H1 (cell line): ENCODE measurements at regions not wholly inside any gene's neighbourhood (a gene's known extent, or its start where the extent isn't known, plus 50 kb on each side); places are given as distances from the start of the nearest gene placed in this dataset.

ENCODE experiments used
- CTCF ChIA-PET: fragments of 300-600 bp; sonication (Branson Sonifier 250); formaldehyde crosslinking; loops from one replicate; lab custom pipeline; 2021; ENCODE audit not compliant: partially characterized antibody; lab: Charles Lee
- POLR2A ChIA-PET: fragments of 300-600 bp; sonication (Branson Sonifier 250); formaldehyde crosslinking; loops from one replicate; lab custom pipeline; 2021; ENCODE audit warnings: inconsistent platforms; ENCODE audit not compliant: partially characterized antibody; lab: Charles Lee
- DNase-seq, 2 experiments: peaks; one replicate each; pipeline versions ENCODE4 v3.0.0 to v3.0.0-alpha.2; 2010 to 2022; ENCODE audit warnings: low spot score in 2 of 2, low read depth in 1 of 2, mixed read lengths in 1 of 2
- FAIRE-seq: peaks from 2 replicates; lab custom pipeline; 2011; peaks lifted over from hg19 to GRCh38; lab: Jason Lieb, UNC
- H2AFZ ChIP-seq: 2 replicates; pipeline ENCODE4 v1.8.1; 2012; ENCODE audit warnings: low read length, inconsistent platforms
- H2AK5ac ChIP-seq: 2 replicates; pipeline ENCODE4 v1.6.1; 2013; ENCODE audit warnings: low read depth, low read length
- H2BK120ac ChIP-seq: replicated peaks from 2 replicates; pipeline ENCODE3; 2013; ENCODE audit warnings: low read depth, low read length, inconsistent platforms
- H2BK12ac ChIP-seq: 2 replicates; pipeline ENCODE4 v1.6.1; 2013; ENCODE audit warnings: low read depth, low read length
- H2BK15ac ChIP-seq: 2 replicates; pipeline ENCODE4 v1.6.1; 2013; ENCODE audit warnings: low read length
- H2BK20ac ChIP-seq: 2 replicates; pipeline ENCODE4 v1.6.1; 2013; ENCODE audit warnings: low read length
- H2BK5ac ChIP-seq: 2 replicates; pipeline ENCODE4 v1.6.1; 2013; ENCODE audit warnings: low read depth, low read length
- H3K14ac ChIP-seq: 2 replicates; pipeline ENCODE4 v1.6.1; 2013; ENCODE audit warnings: inconsistent platforms; ENCODE audit not compliant: insufficient read length
- H3K18ac ChIP-seq: 2 replicates; pipeline ENCODE4 v1.6.1; 2013; ENCODE audit warnings: low read length; ENCODE audit errors: extremely low read depth
- H3K23ac ChIP-seq: 2 replicates; pipeline ENCODE4 v1.6.1; 2013; ENCODE audit warnings: inconsistent platforms; ENCODE audit not compliant: insufficient read length
- H3K23me2 ChIP-seq: 2 replicates; pipeline ENCODE4 v1.6.1; 2013; ENCODE audit warnings: low read depth, low read length
- H3K27ac ChIP-seq: 2 replicates; pipeline ENCODE4 v1.6.1; 2011; ENCODE audit warnings: low read depth, low read length, inconsistent platforms
- H3K27me3 ChIP-seq, 4 experiments: replicated peaks in 1 of 4; 1 replicate in 1 of 4; 2 replicates in 3 of 4; pipeline versions ENCODE4 v1.6.1 to v1.8.1; 2011 to 2013; ENCODE audit warnings: low read length in 3 of 4, mild to moderate bottlenecking in 3 of 4, inconsistent platforms in 2 of 4, mixed read lengths in 2 of 4, moderate library complexity in 1 of 4; ENCODE audit not compliant: control insufficient read depth in 3 of 4, insufficient read depth in 3 of 4; ENCODE audit errors: extremely low read depth in 1 of 4
- H3K36me3 ChIP-seq, 4 experiments: 2 replicates each; pipeline versions ENCODE4 v1.6.1 to v1.8.1; 2011 to 2013; ENCODE audit warnings: mild to moderate bottlenecking in 4 of 4, low read length in 3 of 4, moderate library complexity in 2 of 4, control low read depth in 1 of 4, inconsistent platforms in 1 of 4; ENCODE audit not compliant: insufficient read depth in 4 of 4, control insufficient read depth in 2 of 4
- H3K4ac ChIP-seq: replicated peaks from 2 replicates; pipeline ENCODE3; 2013; ENCODE audit warnings: low read length, low read depth, mixed read lengths, inconsistent platforms; ENCODE audit not compliant: insufficient read length
- H3K4me1 ChIP-seq, 4 experiments: replicated peaks in 1 of 4; 1 replicate in 1 of 4; 2 replicates in 3 of 4; pipeline versions ENCODE4 v1.6.1 to v1.8.1; 2011 to 2013; ENCODE audit warnings: low read length in 3 of 4, inconsistent platforms in 2 of 4, mixed read lengths in 1 of 4; ENCODE audit not compliant: insufficient read depth in 4 of 4, control insufficient read depth in 3 of 4
- H3K4me2 ChIP-seq, 2 experiments: 2 replicates each; pipeline versions ENCODE4 v1.6.1 to v1.8.1; 2011 to 2013; ENCODE audit warnings: low read depth in 2 of 2, low read length in 2 of 2, control low read depth in 1 of 2, inconsistent platforms in 1 of 2, mild to moderate bottlenecking in 1 of 2; ENCODE audit not compliant: insufficient read depth in 1 of 2
- H3K4me3 ChIP-seq, 4 experiments: fragments of 200-600, 300-600 bp in 1 of 4; sonication (generic), shearing (Covaris generic), sonication (Bioruptor Twin) in 1 of 4; 2 replicates each; pipeline versions ENCODE4 v1.5.1 to v1.8.1; 2011 to 2016; ENCODE audit warnings: low read length in 4 of 4, low read depth in 3 of 4, control low read depth in 2 of 4, inconsistent platforms in 2 of 4, mild to moderate bottlenecking in 2 of 4, mixed read lengths in 1 of 4, moderate library complexity in 1 of 4; ENCODE audit not compliant: insufficient read depth in 2 of 4; ENCODE audit errors: extremely low read depth in 1 of 4
- H3K56ac ChIP-seq: replicated peaks from 2 replicates; pipeline ENCODE3; 2013; ENCODE audit warnings: low read depth, mild to moderate bottlenecking, mixed read lengths, low read length, inconsistent platforms; ENCODE audit not compliant: insufficient read length
- H3K79me1 ChIP-seq: 2 replicates; pipeline ENCODE4 v1.6.1; 2013; ENCODE audit warnings: low read depth, low read length, control low read depth
- H3K79me2 ChIP-seq, 2 experiments: 2 replicates each; pipeline versions ENCODE4 v1.6.1 to v1.8.1; 2012 to 2013; ENCODE audit warnings: low read length in 2 of 2, mild to moderate bottlenecking in 2 of 2, inconsistent platforms in 1 of 2; ENCODE audit not compliant: insufficient read depth in 2 of 2, control insufficient read depth in 1 of 2
- H3K9ac ChIP-seq, 4 experiments: replicated peaks in 1 of 4; 1 replicate in 1 of 4; 2 replicates in 3 of 4; pipeline versions ENCODE4 v1.6.1 to v1.8.1; 2011 to 2013; ENCODE audit warnings: low read depth in 3 of 4, low read length in 3 of 4, control low read depth in 2 of 4, mild to moderate bottlenecking in 2 of 4, moderate library complexity in 2 of 4, inconsistent platforms in 1 of 4; ENCODE audit errors: extremely low read depth in 1 of 4
- H3K9me3 ChIP-seq, 2 experiments: 2 replicates each; pipeline versions ENCODE4 v1.6.1 to v1.8.1; 2012 to 2013; ENCODE audit warnings: mild to moderate bottlenecking in 2 of 2, moderate library complexity in 2 of 2, control low read depth in 1 of 2, inconsistent platforms in 1 of 2, low read depth in 1 of 2, low read length in 1 of 2, mixed read lengths in 1 of 2; ENCODE audit not compliant: insufficient read depth in 2 of 2
- H4K20me1 ChIP-seq, 2 experiments: replicated peaks in 1 of 2; 2 replicates each; pipeline versions ENCODE3 to v1.8.1; 2011 to 2013; ENCODE audit warnings: inconsistent platforms in 2 of 2, low read length in 2 of 2, mild to moderate bottlenecking in 1 of 2; ENCODE audit not compliant: insufficient read depth in 2 of 2, control insufficient read depth in 1 of 2
- H4K5ac ChIP-seq: 2 replicates; pipeline ENCODE4 v1.6.1; 2013; ENCODE audit warnings: low read length, low read depth, mixed read lengths, inconsistent platforms; ENCODE audit not compliant: insufficient read length
- H4K8ac ChIP-seq: 2 replicates; pipeline ENCODE4 v1.8.0; 2013; ENCODE audit warnings: mild to moderate bottlenecking, moderate library complexity, low read length, inconsistent platforms; ENCODE audit not compliant: insufficient read depth; ENCODE audit errors: extremely low read depth
- H4K91ac ChIP-seq: replicated peaks from 2 replicates; pipeline ENCODE3; 2013; ENCODE audit warnings: low read length, mixed read lengths, inconsistent platforms; ENCODE audit not compliant: insufficient read length
- PHF8 ChIP-seq: fragments of 200-600 bp; sonication (generic); conservative IDR thresholded peaks from 2 replicates; pipeline ENCODE4 v1.7.1; 2012; ENCODE audit warnings: low read depth, mild to moderate bottlenecking, inconsistent platforms, low read length, moderate library complexity
- RFX5 ChIP-seq: IDR thresholded peaks from 2 replicates; pipeline ENCODE4 v1.6.1; 2011; ENCODE audit warnings: low read depth, low read length, improper control_type of control experiment, borderline replicate concordance
- SIX5 ChIP-seq: IDR thresholded peaks from 2 replicates; pipeline ENCODE4 v1.6.1; 2011; ENCODE audit warnings: mild to moderate bottlenecking, low read depth, low read length
- WGBS, 2 experiments: shearing (Covaris generic) in 1 of 2; methylation state at CpG; one replicate each; pipeline versions ENCODE4 v1.1.6 to v1.1.7; 2013 to 2015; ENCODE audit warnings: low lambda C conversion rate in 2 of 2, mixed read lengths in 2 of 2, inconsistent platforms in 1 of 2, low coverage in 1 of 2, missing lambda C conversion rate in 1 of 2; ENCODE audit not compliant: insufficient replicate concordance in 2 of 2, insufficient coverage in 1 of 2, insufficient read length in 1 of 2; ENCODE audit errors: extremely low coverage in 1 of 2, missing lambda C conversion rate in 1 of 2; 5-methylcytosine and 5-hydroxymethylcytosine counted together

GRCh38 chr1:209109001-209109785 is 474.3 kb upstream of the CAMK1G start:
- no peaks in the 10 kb centered on the region for H3K9me3 ChIP-seq
- no peaks in the 10 kb centered on the region for H4K20me1 ChIP-seq
- H3K23me2 ChIP-seq: no peaks in the 10 kb centered on the region
- no peak overlapping the region for H2BK15ac ChIP-seq
- TF ChIP-seq RFX5 (no peak), SIX5 (no peak), PHF8 (no peak)
- H2AK5ac ChIP-seq: no peak overlapping the region
- H2BK20ac ChIP-seq: no peak overlapping the region
- WGBS, 2 experiments: 91% methylated on average over 2 of the region's 2 CpGs; no CpG with 5 or more reads in 1 of the 2 experiments
- no peak overlapping the region for H3K4ac ChIP-seq
- no peak overlapping the region for H4K91ac ChIP-seq
- H3K9ac ChIP-seq: no peak overlapping the region
- FAIRE-seq: no peak
- DNase-seq: no peak
- H2AFZ ChIP-seq: no peak overlapping the region
- H3K27ac ChIP-seq: no peak overlapping the region
- H3K18ac ChIP-seq: no peak overlapping the region
- no peak overlapping the region for H2BK120ac ChIP-seq
- H3K23ac ChIP-seq: no peak overlapping the region
- no peaks in the 10 kb centered on the region for H3K79me2 ChIP-seq
- H2BK5ac ChIP-seq: no peak overlapping the region
- no peak overlapping the region for H3K4me3 ChIP-seq
- H3K79me1 ChIP-seq: no peaks in the 10 kb centered on the region
- H4K5ac ChIP-seq: no peak overlapping the region
- H3K4me1 ChIP-seq: peaks cover 2 to 15% (median 8%) of the 10 kb centered on the region in 4 experiments; a peak in 6 of 7 replicates
- no peak overlapping the region for H2BK12ac ChIP-seq
- no peak overlapping the region for H4K8ac ChIP-seq
- H3K27me3 ChIP-seq: no peaks in the 10 kb centered on the region
- no peaks in the 10 kb centered on the region for H3K36me3 ChIP-seq
- no peak overlapping the region for H3K4me2 ChIP-seq
- CTCF ChIA-PET: interaction anchor here (0.6 kb wide), 1 partner anchor 342 kb away, joined by 3 read pairs; no protein-coding TSS in a partner anchor
- H3K56ac ChIP-seq: no peak overlapping the region
- H3K14ac ChIP-seq: no peak overlapping the region
- POLR2A ChIA-PET: no interaction called here
